HCT116 (cell line): ENCODE measurements at regions not wholly inside any gene's neighbourhood (a gene's known extent, or its start where the extent isn't known, plus 50 kb on each side); places are given as distances from the start of the nearest gene placed in this dataset.

ENCODE experiments used
- ATAC-seq: fragments of 200-7000 bp; cut with Tn5 transposase; 2 replicates; pipeline ENCODE4 v1.9.1; 2020; ENCODE audit warnings: mild to moderate bottlenecking, moderate library complexity
- BruUV-seq: library from RNA; stranded (reverse); fragments of 400-500 nt; replicated peaks from 2 replicates; lab custom pipeline; 2021; lab: Mats Ljungman, UMichigan
- CTCF ChIA-PET: fragments of 300-600 bp; sonication (Branson Sonifier 250); formaldehyde crosslinking; loops from one replicate; lab custom pipeline; 2021; ENCODE audit warnings: antibody characterized with exemption; lab: Charles Lee
- POLR2A ChIA-PET: fragments of 300-600, 350-600 bp; sonication (Branson Sonifier 250); formaldehyde crosslinking; loops from one replicate; lab custom pipeline; 2021; ENCODE audit warnings: antibody characterized with exemption; lab: Charles Lee
- RAD21 ChIA-PET, 2 experiments: fragments of 300-600 bp; sonication (Branson Sonifier 250); formaldehyde crosslinking; loops; one replicate each; lab custom pipeline; 2023; ENCODE audit warnings: low total read pairs in 2 of 2; ENCODE audit not compliant: uncharacterized antibody in 2 of 2, unreplicated experiment in 2 of 2, low non-redundant PET in 1 of 2; lab: Charles Lee
- DNase-seq: peaks from one replicate; pipeline ENCODE4 v3.0.0-alpha.2; 2010; ENCODE audit warnings: low read depth, low spot score
- H2AFZ ChIP-seq: fragments of 200-600 bp; shearing (Covaris generic), sonication (generic); 2 replicates; pipeline ENCODE4 v1.6.1; 2017; ENCODE audit warnings: low read depth, mixed run types, mixed read lengths, antibody characterized with exemption, low read length; ENCODE audit not compliant: poor library complexity, severe bottlenecking
- H3K27ac ChIP-seq: 2 replicates; pipeline ENCODE4 v1.5.1; 2012; ENCODE audit warnings: low read depth, low read length
- H3K27me3 ChIP-seq: fragments of 200-600 bp; sonication (generic); 2 replicates; pipeline ENCODE4 v1.6.1; 2016; ENCODE audit warnings: mixed run types, low read length, mixed read lengths; ENCODE audit not compliant: insufficient read depth
- H3K36me3 ChIP-seq, 2 experiments: fragments of 200-500 bp in 1 of 2; fragments of 200-600 bp in 1 of 2; sonication (Bioruptor generic) in 1 of 2; sonication (generic) in 1 of 2; 2 replicates each; pipeline versions ENCODE4 v1.5.1 to v1.6.1; 2014 to 2016; ENCODE audit warnings: low read length in 2 of 2, inconsistent platforms in 1 of 2, mixed read lengths in 1 of 2, mixed run types in 1 of 2; ENCODE audit not compliant: insufficient read depth in 2 of 2, control insufficient read depth in 1 of 2
- H3K4me1 ChIP-seq, 2 experiments: fragments of 200-600 bp in 1 of 2; sonication (generic) in 1 of 2; 2 replicates each; pipeline versions ENCODE4 v1.5.1 to v1.6.1; 2012 to 2017; ENCODE audit warnings: low read length in 2 of 2, inconsistent platforms in 1 of 2, mild to moderate bottlenecking in 1 of 2, mixed read lengths in 1 of 2, mixed run types in 1 of 2, moderate library complexity in 1 of 2; ENCODE audit not compliant: insufficient read depth in 2 of 2, control insufficient read depth in 1 of 2
- H3K4me2 ChIP-seq: fragments of 200-600 bp; sonication (generic); 2 replicates; pipeline ENCODE4 v1.6.1; 2017; ENCODE audit warnings: mixed run types, low read length, mixed read lengths
- H3K4me3 ChIP-seq, 2 experiments: fragments of 200-600 bp in 1 of 2; sonication (generic) in 1 of 2; replicated peaks in 1 of 2; 2 replicates each; pipeline ENCODE4 v1.5.1; 2011 to 2016; ENCODE audit warnings: low read length in 2 of 2, control low read depth in 1 of 2, low read depth in 1 of 2, mild to moderate bottlenecking in 1 of 2, mixed read lengths in 1 of 2, mixed run types in 1 of 2
- H3K79me2 ChIP-seq: fragments of 200-600 bp; sonication (generic); 2 replicates; pipeline ENCODE4 v1.6.1; 2017; ENCODE audit warnings: mild to moderate bottlenecking, mixed run types, low read length, moderate library complexity, mixed read lengths; ENCODE audit not compliant: insufficient read depth
- H3K9ac ChIP-seq: fragments of 200-600 bp; sonication (generic); 2 replicates; pipeline ENCODE4 v1.6.1; 2016; ENCODE audit warnings: low read length, mixed read lengths
- H3K9me2 ChIP-seq: fragments of 200-600 bp; sonication (generic), shearing (Covaris generic); 2 replicates; pipeline ENCODE4 v1.6.1; 2017; ENCODE audit warnings: mixed run types, mild to moderate bottlenecking, moderate library complexity; ENCODE audit not compliant: insufficient read depth
- H3K9me3 ChIP-seq, 2 experiments: fragments of 200-500 bp in 1 of 2; fragments of 200-600 bp in 1 of 2; sonication (Bioruptor generic) in 1 of 2; sonication (generic) in 1 of 2; 2 replicates each; pipeline ENCODE4 v1.6.1; 2014 to 2017; ENCODE audit warnings: low read length in 2 of 2, mixed read lengths in 2 of 2, inconsistent platforms in 1 of 2, low read depth in 1 of 2, mild to moderate bottlenecking in 1 of 2, mixed run types in 1 of 2, moderate library complexity in 1 of 2; ENCODE audit not compliant: control insufficient read depth in 1 of 2, insufficient read depth in 1 of 2
- H4K20me1 ChIP-seq: fragments of 200-600 bp; sonication (generic), shearing (Covaris generic); 2 replicates; pipeline ENCODE4 v1.6.1; 2017; ENCODE audit warnings: mixed run types, mild to moderate bottlenecking, moderate library complexity; ENCODE audit not compliant: insufficient read depth
- EZH2 ChIP-seq: fragments of 200-600 bp; sonication (generic); IDR thresholded peaks from 2 replicates; pipeline ENCODE4 v1.6.1; 2017; ENCODE audit warnings: antibody characterized with exemption, mixed run types
- RAD21 ChIP-seq: IDR thresholded peaks from 2 replicates; pipeline ENCODE4 v1.6.1; 2012; ENCODE audit warnings: low read depth, mild to moderate bottlenecking
- SIN3A ChIP-seq: IDR thresholded peaks from 2 replicates; pipeline ENCODE4 v1.6.1; 2012; ENCODE audit warnings: low read depth
- TCF7L2 ChIP-seq: IDR thresholded peaks from 2 replicates; pipeline ENCODE4 v1.7.0; 2011; ENCODE audit warnings: borderline replicate concordance, inconsistent platforms; ENCODE audit not compliant: insufficient read depth, insufficient read length; ENCODE audit errors: extremely low read depth
- intact Hi-C: fragments of 100-400 bp; cut with micrococcal nuclease; formaldehyde crosslinking; loops from 2 replicates; pipeline ENCODE4 v1.10.0; 2022
- TF ChIP-seq, protein P1 (sequence below), 3 experiments: fragments of 200-600 bp in 1 of 3; sonication (generic) in 1 of 3; IDR thresholded peaks in 2 of 3; conservative IDR thresholded peaks in 1 of 3; 2 replicates each; pipeline ENCODE4 v1.5.1; 2012 to 2017; ENCODE audit warnings: low read depth in 2 of 3, low read length in 2 of 3, antibody characterized with exemption in 1 of 3, borderline replicate concordance in 1 of 3, control low read depth in 1 of 3, mild to moderate bottlenecking in 1 of 3, mixed read lengths in 1 of 3, mixed run types in 1 of 3, moderate library complexity in 1 of 3; ENCODE audit not compliant: insufficient read depth in 1 of 3
- TF ChIP-seq, protein P2 (sequence below): IDR thresholded peaks from 2 replicates; pipeline ENCODE4 v1.6.1; 2012

DNA sequence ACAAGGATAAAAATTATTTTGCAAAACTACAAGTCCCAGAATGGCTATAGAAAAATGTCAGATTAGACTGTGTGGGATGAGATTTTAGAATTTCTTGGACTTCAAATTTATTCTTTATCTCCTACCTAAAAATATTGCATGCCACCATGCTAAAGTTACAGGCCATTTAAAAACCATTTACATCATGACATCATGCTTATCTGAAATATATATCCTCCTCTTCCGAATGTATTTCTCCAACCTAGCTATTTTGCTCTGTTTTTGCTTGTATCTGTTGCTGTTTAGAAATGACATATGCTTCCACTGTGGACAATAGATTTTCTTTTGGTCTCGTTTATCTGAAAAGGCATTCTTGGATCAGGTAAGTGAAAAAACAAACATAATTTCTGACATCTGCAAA lies 471.7 kb downstream of the LRFN5 start:
- Histone ChIP-seq H3K9me3 (no peaks in the 10 kb centered on the region), H3K27ac (no peak overlapping the region), H3K79me2 (no peaks in the 10 kb centered on the region), H2AFZ (no peak overlapping the region), H3K36me3 (no peaks in the 10 kb centered on the region), H3K9me2 (no peaks in the 10 kb centered on the region), H3K27me3 (no peaks in the 10 kb centered on the region), H3K4me2 (no peak overlapping the region), H3K4me1 (no peaks in the 10 kb centered on the region), H4K20me1 (no peaks in the 10 kb centered on the region), H3K9ac (no peak overlapping the region), H3K4me3 (no peak overlapping the region)
- BruUV-seq = no TSS peak
- TF ChIP-seq EZH2 (no peak), RAD21 (no peak), SIN3A (no peak)
- TF ChIP-seq, protein P1, sequence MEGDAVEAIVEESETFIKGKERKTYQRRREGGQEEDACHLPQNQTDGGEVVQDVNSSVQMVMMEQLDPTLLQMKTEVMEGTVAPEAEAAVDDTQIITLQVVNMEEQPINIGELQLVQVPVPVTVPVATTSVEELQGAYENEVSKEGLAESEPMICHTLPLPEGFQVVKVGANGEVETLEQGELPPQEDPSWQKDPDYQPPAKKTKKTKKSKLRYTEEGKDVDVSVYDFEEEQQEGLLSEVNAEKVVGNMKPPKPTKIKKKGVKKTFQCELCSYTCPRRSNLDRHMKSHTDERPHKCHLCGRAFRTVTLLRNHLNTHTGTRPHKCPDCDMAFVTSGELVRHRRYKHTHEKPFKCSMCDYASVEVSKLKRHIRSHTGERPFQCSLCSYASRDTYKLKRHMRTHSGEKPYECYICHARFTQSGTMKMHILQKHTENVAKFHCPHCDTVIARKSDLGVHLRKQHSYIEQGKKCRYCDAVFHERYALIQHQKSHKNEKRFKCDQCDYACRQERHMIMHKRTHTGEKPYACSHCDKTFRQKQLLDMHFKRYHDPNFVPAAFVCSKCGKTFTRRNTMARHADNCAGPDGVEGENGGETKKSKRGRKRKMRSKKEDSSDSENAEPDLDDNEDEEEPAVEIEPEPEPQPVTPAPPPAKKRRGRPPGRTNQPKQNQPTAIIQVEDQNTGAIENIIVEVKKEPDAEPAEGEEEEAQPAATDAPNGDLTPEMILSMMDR (IDR thresholded peaks at IDR 0.05 in 2 of 3, conservative IDR thresholded peaks at IDR 0.05 in 1 of 3; ENCODE audit: borderline replicate concordance in 1 of 3, insufficient read depth in 1 of 3, low read depth in 2 of 3, low read length in 2 of 3) = no peak
- TF ChIP-seq, protein P2, sequence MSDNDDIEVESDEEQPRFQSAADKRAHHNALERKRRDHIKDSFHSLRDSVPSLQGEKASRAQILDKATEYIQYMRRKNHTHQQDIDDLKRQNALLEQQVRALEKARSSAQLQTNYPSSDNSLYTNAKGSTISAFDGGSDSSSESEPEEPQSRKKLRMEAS = no peak
- ChIA-PET POLR2A (no interaction called here), CTCF (no interaction called here), RAD21 (no interaction called here)
- no peak for ATAC-seq
- DNase-seq = no peak
- intact Hi-C loops = no loop called here

DNA sequence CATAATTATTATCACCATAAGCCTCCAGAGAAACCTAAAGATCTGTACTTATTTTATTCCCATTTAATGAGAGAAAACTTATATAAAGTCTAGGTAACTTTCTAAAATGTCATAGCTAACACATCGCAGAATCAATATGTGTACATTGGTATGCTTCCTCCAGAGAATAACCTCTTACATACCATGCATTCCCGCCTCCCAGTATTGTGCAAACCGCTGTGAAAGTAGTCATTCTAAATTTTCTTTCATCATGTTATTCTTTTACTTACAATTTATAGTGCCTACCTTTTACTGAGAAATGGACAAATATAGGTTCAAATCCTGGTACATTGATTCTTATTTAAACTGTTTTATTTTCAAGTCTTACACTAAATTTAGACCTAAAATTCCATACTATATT lies 463.4 kb downstream of the LRFN5 start:
- RAD21 ChIA-PET = no interaction called here
- no peak for TF ChIP-seq TCF7L2
- H4K20me1 ChIP-seq = no peaks in the 10 kb centered on the region
- BruUV-seq = no TSS peak
- no peak for DNase-seq
- H2AFZ ChIP-seq = no peak overlapping the region
- H3K36me3 ChIP-seq = no peaks in the 10 kb centered on the region
- H3K9me3 ChIP-seq = no peaks in the 10 kb centered on the region; a peak in 1 of 4 replicates
- H3K79me2 ChIP-seq = no peaks in the 10 kb centered on the region
- no peak overlapping the region for H3K4me3 ChIP-seq
- no peak overlapping the region for H3K9ac ChIP-seq
- H3K9me2 ChIP-seq = no peaks in the 10 kb centered on the region
- H3K27ac ChIP-seq = no peak overlapping the region
- no peaks in the 10 kb centered on the region for H3K27me3 ChIP-seq
- CTCF ChIA-PET = no interaction called here
- POLR2A ChIA-PET = no interaction called here
- intact Hi-C loops = no loop called here
- H3K4me1 ChIP-seq = no peaks in the 10 kb centered on the region
- H3K4me2 ChIP-seq = no peak overlapping the region
- ATAC-seq = no peak
